ENCODE measurements at regions not wholly inside any gene's neighbourhood (a gene's known extent, or its start where the extent isn't known, plus 50 kb on each side); places are given as distances from the start of the nearest gene placed in this dataset.

GRCh38 chr1:221162352-221162751 is 283.1 kb downstream of the HLX start (continued):
- TF ChIP-seq ZNF318 (CRISPR knock-in tag; IDR thresholded peaks at IDR 0.05) = no peak
- TF ChIP-seq, protein P1, sequence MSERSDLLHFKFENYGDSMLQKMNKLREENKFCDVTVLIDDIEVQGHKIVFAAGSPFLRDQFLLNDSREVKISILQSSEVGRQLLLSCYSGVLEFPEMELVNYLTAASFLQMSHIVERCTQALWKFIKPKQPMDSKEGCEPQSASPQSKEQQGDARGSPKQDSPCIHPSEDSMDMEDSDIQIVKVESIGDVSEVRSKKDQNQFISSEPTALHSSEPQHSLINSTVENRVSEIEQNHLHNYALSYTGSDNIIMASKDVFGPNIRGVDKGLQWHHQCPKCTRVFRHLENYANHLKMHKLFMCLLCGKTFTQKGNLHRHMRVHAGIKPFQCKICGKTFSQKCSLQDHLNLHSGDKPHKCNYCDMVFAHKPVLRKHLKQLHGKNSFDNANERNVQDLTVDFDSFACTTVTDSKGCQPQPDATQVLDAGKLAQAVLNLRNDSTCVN (CRISPR knock-in tag; IDR thresholded peaks at IDR 0.05; ENCODE audit: borderline replicate concordance) = no peak
- no peak for TF ChIP-seq KAT2B (IDR thresholded peaks at IDR 0.05; ENCODE audit: borderline replicate concordance, low read depth, low read length)
- TF ChIP-seq GPN1 (CRISPR knock-in tag; IDR thresholded peaks at IDR 0.05; ENCODE audit: borderline replicate concordance) = no peak
- no peak for TF ChIP-seq NFIB (CRISPR knock-in tag; IDR thresholded peaks at IDR 0.05; ENCODE audit: borderline replicate concordance)
- TF ChIP-seq ZNF597 (CRISPR knock-in tag; IDR thresholded peaks at IDR 0.05) = no peak

Measured in HepG2 (cell line).